WTC11 (cell line): ENCODE measurements at regions not wholly inside any gene's neighbourhood (a gene's known extent, or its start where the extent isn't known, plus 50 kb on each side); places are given as distances from the start of the nearest gene placed in this dataset.

Source experiments
- CREB1 ChIP-seq: sonication (generic); formaldehyde crosslinking; IDR thresholded peaks from 2 replicates; pipeline ENCODE4 v1.8.0; 2023; ENCODE audit warnings: mild to moderate bottlenecking, missing genetic modification reagents
- CTCF ChIP-seq: fragments of 200-600 bp; IDR thresholded peaks from 2 replicates; pipeline ENCODE4 v1.8.0; 2022; ENCODE audit warnings: antibody characterized with exemption
- E2F5 ChIP-seq: sonication (generic); formaldehyde crosslinking; IDR thresholded peaks from 2 replicates; pipeline ENCODE4 v1.8.1; 2022; ENCODE audit warnings: mild to moderate bottlenecking, moderate library complexity, missing genetic modification reagents
- FOXP1 ChIP-seq: sonication (generic); formaldehyde crosslinking; IDR thresholded peaks from 2 replicates; pipeline ENCODE4 v1.8.0; 2022; ENCODE audit warnings: missing genetic modification reagents, mild to moderate bottlenecking, moderate library complexity, borderline replicate concordance
- GRHL2 ChIP-seq: fragments of 250-450 bp; sonication (Bioruptor Pico); IDR thresholded peaks from 2 replicates; pipeline ENCODE4 v1.8.0; 2022; ENCODE audit warnings: mild to moderate bottlenecking, moderate library complexity; ENCODE audit not compliant: insufficient replicate concordance, severe bottlenecking
- JUN ChIP-seq: sonication (generic); formaldehyde crosslinking; IDR thresholded peaks from 2 replicates; pipeline ENCODE4 v1.8.0; 2023; ENCODE audit warnings: mild to moderate bottlenecking, missing genetic modification reagents
- MXD4 ChIP-seq: fragments of 250-450 bp; sonication (Bioruptor Pico); IDR thresholded peaks from 2 replicates; pipeline ENCODE4 v1.8.0; 2021; ENCODE audit warnings: mild to moderate bottlenecking, moderate library complexity, borderline replicate concordance
- TCF7 ChIP-seq: sonication (generic); formaldehyde crosslinking; IDR thresholded peaks from 2 replicates; pipeline ENCODE4 v1.8.0; 2022; ENCODE audit warnings: mild to moderate bottlenecking, low read depth, missing genetic modification reagents, moderate library complexity
- TEAD1 ChIP-seq: sonication (generic); formaldehyde crosslinking; IDR thresholded peaks from 2 replicates; pipeline ENCODE4 v1.8.0; 2022; ENCODE audit warnings: mild to moderate bottlenecking, missing genetic modification reagents
- TEAD4 ChIP-seq: sonication (generic); formaldehyde crosslinking; IDR thresholded peaks from 2 replicates; pipeline ENCODE4 v1.8.0; 2022; ENCODE audit warnings: mild to moderate bottlenecking, missing genetic modification reagents
- USF2 ChIP-seq: sonication (generic); formaldehyde crosslinking; IDR thresholded peaks from 2 replicates; pipeline ENCODE4 v1.8.1; 2023; ENCODE audit warnings: mild to moderate bottlenecking, missing genetic modification reagents, moderate library complexity
- ZNF416 ChIP-seq: fragments of 250-450 bp; sonication (Bioruptor Pico); IDR thresholded peaks from 2 replicates; pipeline ENCODE4 v1.9.0; 2021; ENCODE audit warnings: mild to moderate bottlenecking, inconsistent platforms

- TF ChIP-seq TEAD1 (CRISPR knock-in tag) (no peak), CTCF (no peak), E2F5 (CRISPR knock-in tag) (no peak), CREB1 (CRISPR knock-in tag) (no peak), FOXP1 (CRISPR knock-in tag) (no peak), ZNF416 (no peak), JUN (CRISPR knock-in tag) (no peak), TCF7 (CRISPR knock-in tag) (no peak), USF2 (CRISPR knock-in tag) (peak; percentile 61), MXD4 (no peak), GRHL2 (CRISPR knock-in tag) (no peak), TEAD4 (CRISPR knock-in tag) (no peak)
These were observed 346.9 kb upstream of the CDIN1 start for GRCh38 chr15:36232491-36232890.
